Chondrocyte (in vitro differentiated cells): ENCODE measurements at regions not wholly inside any gene's neighbourhood (a gene's known extent, or its start where the extent isn't known, plus 50 kb on each side); places are given as distances from the start of the nearest gene placed in this dataset.
"Not testable (repeated sequence)": the region's sequence is repeated elsewhere in the genome, so short reads cannot be mapped to it uniquely, and the experiment has no call there.

ENCODE experiments used
- DNase-seq: peaks from one replicate; pipeline ENCODE4 v3.0.0; 2021; ENCODE audit warnings: mixed read lengths, low spot score
- H3K27ac Mint-ChIP-seq: one replicate; pipeline ENCODE4 v1.8.0; 2021; ENCODE audit warnings: mild to moderate bottlenecking, moderate library complexity, mixed read lengths; ENCODE audit not compliant: unreplicated experiment
- H3K27me3 Mint-ChIP-seq: 2 replicates; pipeline ENCODE4 v1.8.0; 2021; ENCODE audit warnings: low read depth, mixed read lengths
- H3K36me3 Mint-ChIP-seq: 2 replicates; pipeline ENCODE4 v1.8.0; 2021; ENCODE audit warnings: low read depth, mixed read lengths
- H3K4me1 Mint-ChIP-seq: 2 replicates; pipeline ENCODE4 v1.8.0; 2021; ENCODE audit warnings: low read depth, mild to moderate bottlenecking, mixed read lengths
- H3K4me3 Mint-ChIP-seq: one replicate; pipeline ENCODE4 v1.8.0; 2021; ENCODE audit warnings: mild to moderate bottlenecking, moderate library complexity, mixed read lengths; ENCODE audit not compliant: unreplicated experiment
- H3K9me3 Mint-ChIP-seq: 2 replicates; pipeline ENCODE4 v1.8.0; 2021; ENCODE audit warnings: low read depth, mixed read lengths
- CTCF ChIP-seq: fragments of 200-600 bp; sonication (generic); IDR thresholded peaks from 2 replicates; pipeline ENCODE4 v1.5.0; 2021; ENCODE audit warnings: antibody characterized with exemption, mild to moderate bottlenecking, moderate library complexity

GRCh38 chr6:168858926-168859325 lies 394.7 kb downstream of the THBS2 start:
- H3K4me3 Mint-ChIP-seq: no peak overlapping the region
- peaks cover 19% of the 10 kb centered on the region for H3K27me3 Mint-ChIP-seq
- no peak overlapping the region for H3K27ac Mint-ChIP-seq
- H3K4me1 Mint-ChIP-seq: no peaks in the 10 kb centered on the region
- no peaks in the 10 kb centered on the region for H3K36me3 Mint-ChIP-seq
- DNase-seq: no peak
- TF ChIP-seq CTCF: no peak
- H3K9me3 Mint-ChIP-seq: no peaks in the 10 kb centered on the region

- Mint-ChIP-seq H3K27me3 (peaks cover 15% of the 10 kb centered on the region), H3K4me1 (peaks cover 2% of the 10 kb centered on the region), H3K4me3 (no peak overlapping the region), H3K36me3 (no peaks in the 10 kb centered on the region), H3K27ac (no peak overlapping the region), H3K9me3 (no peaks in the 10 kb centered on the region)
- no peak for DNase-seq
- no peak for TF ChIP-seq CTCF
Observed at GRCh38 chr6:168856914-168857313, 396.7 kb downstream of the THBS2 start.

GRCh38 chr6:168852376-168852884 lies 401.2 kb downstream of the THBS2 start:
- Mint-ChIP-seq H3K4me3 (no peak overlapping the region), H3K27ac (no peak overlapping the region), H3K27me3 (peaks cover 7% of the 10 kb centered on the region), H3K9me3 (no peaks in the 10 kb centered on the region), H3K4me1 (peaks cover 6% of the 10 kb centered on the region), H3K36me3 (peaks cover 2% of the 10 kb centered on the region)
- no peak for TF ChIP-seq CTCF
- no peak for DNase-seq

GRCh38 chr6:168851460-168852375 lies 401.9 kb downstream of the THBS2 start:
- H3K36me3 Mint-ChIP-seq: peaks cover 2% of the 10 kb centered on the region
- H3K4me3 Mint-ChIP-seq: no peak overlapping the region
- TF ChIP-seq CTCF: no peak
- peaks cover 6% of the 10 kb centered on the region for H3K4me1 Mint-ChIP-seq
- H3K9me3 Mint-ChIP-seq: no peaks in the 10 kb centered on the region
- peaks cover 3% of the 10 kb centered on the region for H3K27me3 Mint-ChIP-seq
- no peak for DNase-seq
- no peak overlapping the region for H3K27ac Mint-ChIP-seq

GRCh38 chr6:168850027-168850736 lies 403.5 kb downstream of the THBS2 start:
- H3K4me1 Mint-ChIP-seq, H3K9me3 Mint-ChIP-seq, DNase-seq, H3K36me3 Mint-ChIP-seq, H3K4me3 Mint-ChIP-seq, H3K27ac Mint-ChIP-seq: not testable (repeated sequence)
- peaks cover 16% of the 10 kb centered on the region for H3K27me3 Mint-ChIP-seq
